ENCODE measurements at regions not wholly inside any gene's neighbourhood (a gene's known extent, or its start where the extent isn't known, plus 50 kb on each side); places are given as distances from the start of the nearest gene placed in this dataset.

DNA sequence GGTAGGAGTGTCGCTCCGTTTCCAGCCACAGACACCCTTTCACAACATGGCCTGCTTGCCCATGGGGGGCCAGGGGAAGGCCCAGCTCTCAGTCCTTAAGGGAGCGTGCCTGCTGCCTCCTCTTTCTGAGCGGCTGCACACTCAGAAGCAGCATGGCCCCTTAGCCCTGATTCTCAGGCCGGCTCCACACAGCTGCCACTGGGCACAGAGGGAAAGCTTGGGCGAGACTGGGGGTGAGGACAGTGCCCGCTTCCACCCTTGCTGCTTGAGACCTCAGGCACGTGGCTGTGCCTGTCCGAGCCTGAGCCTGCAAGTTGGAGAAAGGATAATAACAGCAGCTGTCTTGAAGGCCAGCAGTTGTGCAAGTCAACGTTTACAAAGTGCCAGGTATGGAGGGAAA, 416.3 kb downstream of the SHANK2 start:
- DNase-seq = no peak

DNA sequence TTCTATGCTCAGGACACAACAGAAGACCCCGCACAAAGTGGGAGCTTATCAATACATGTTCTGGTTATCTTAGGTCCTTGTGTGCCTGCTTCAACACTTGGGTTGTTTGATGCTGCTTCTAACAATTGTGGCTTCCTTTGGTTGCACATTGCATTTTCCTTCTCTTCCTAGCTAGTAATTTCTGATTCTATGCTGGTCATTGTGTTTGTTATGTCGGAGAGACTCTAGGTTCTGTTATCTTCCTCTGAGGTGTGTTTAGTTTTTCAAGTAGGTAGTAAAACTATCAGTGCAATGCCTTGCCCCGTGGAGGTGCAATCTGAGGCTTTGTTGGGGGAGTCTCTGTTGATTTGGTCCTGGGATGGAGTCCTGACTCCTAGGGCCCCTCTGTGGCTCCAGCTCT, 414.2 kb downstream of the SHANK2 start:
- no peak for DNase-seq

DNA sequence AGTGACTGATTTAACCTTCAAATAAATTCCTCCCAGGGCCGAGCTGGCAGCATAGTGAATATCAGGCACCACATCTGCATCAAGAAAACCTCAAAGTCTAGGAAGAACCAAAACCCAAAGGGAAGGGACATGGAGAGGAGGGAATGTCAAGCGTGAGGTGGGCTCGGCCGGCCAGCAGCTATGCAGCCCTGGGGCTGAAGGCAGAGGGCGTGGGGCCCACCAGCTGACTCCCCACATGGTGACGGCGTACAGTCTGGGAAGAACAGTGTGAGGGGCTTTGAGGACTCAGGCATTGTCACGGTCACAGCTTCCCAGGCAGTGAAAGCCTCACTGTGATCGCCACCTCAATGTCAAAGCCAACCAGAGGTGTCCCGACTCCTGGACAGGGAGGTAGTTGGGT, 412.5 kb downstream of the SHANK2 start:
- no peak for DNase-seq

DNA sequence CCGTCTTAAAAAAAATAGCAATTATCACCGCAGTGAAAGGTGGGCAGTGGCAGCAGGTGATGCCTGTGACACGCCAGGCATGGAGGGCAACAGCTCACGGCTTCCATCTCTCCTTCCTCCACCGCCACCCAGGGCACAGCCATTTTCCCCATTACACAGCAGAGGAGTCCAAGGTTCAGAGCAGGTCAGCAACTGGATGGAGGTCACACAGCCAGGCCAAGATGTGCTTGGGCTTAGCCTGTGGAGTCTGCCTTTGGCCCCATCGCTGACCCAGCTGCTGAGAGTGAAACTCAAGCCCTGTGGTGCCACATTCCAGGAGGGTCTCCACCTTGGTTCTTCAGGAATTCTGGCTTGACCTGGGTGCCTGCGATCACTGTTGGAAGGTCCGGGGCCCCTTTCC, 411.1 kb downstream of the SHANK2 start:
- no peak for DNase-seq

DNA sequence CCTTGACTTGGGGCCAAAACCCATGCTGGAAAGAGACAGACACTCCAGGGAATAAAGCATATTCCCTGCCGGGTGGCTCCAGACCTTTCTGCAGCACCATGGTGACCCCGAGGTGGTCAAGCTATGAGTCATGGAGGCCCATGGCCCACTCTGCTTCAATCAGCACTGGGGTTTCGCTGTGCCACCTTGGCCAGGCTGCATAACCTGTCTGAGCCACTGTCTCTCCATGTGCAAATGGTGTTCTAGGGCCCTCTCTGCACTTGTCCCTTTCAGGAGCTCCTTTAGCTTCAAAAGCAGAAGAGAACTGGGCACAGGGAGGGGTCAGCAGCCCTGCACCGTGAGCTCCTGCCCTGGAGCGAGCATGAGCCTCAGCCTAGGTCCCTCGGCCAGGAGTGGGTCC, 410.1 kb downstream of the SHANK2 start:
- no peak for DNase-seq

DNA sequence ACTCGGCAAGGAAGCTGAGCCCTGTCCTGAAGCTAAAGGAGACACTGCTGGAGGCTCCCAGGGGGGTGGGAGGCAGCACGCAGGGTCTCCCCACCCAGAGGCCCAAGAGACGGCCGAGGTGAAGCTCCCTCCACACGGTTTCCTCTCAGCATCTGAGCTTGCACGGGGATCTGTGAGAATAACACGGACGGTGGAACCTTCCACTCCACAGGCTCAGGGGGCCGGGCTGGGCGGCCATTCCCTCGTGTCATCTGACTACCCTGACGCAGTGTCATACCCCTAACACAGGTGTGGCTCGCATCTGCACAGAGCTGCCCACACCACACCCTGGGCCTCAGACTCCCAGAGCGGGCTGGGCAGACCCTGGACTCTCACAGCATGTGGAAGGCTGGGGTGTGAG, 409.7 kb downstream of the SHANK2 start:
- DNase-seq = no peak

DNA sequence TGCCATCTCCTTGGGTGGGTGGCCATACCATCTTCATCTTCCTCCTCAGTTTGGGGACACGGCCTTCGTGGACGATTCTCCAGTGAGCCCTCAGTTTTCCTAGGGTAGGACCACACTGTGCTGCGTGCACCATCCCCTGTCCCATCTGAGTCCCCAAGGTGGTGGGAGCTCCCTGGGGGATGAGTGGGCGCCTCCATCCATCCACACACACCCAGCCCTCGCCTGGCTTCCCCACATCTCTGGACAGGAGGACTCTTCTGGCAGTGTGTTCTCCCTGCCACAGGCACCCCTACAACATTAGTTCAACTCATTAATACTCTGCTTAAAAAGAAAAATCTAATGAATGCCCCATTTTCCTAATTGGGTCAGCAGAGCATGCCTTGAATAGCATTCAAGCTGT, 408.5 kb downstream of the SHANK2 start:
- no peak for DNase-seq

DNA sequence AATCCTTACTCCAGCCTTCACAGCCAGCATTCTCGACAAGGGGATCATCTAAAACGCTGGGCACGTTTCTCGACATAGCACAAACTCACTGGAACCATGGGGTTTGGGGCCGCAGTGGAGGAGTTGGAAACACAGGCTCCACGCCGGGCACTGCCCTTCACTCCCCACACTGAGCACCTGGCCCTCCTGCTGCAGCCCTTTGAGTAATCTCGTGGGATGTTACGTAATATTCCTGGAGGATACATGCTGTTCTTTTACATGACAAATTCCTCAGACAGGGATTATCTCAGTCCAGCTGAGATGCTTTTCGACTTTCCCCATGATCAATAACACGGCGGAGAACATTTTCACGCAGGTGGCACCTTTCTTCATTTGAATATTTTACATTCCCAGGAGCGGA, 408.0 kb downstream of the SHANK2 start:
- no peak for DNase-seq

DNA sequence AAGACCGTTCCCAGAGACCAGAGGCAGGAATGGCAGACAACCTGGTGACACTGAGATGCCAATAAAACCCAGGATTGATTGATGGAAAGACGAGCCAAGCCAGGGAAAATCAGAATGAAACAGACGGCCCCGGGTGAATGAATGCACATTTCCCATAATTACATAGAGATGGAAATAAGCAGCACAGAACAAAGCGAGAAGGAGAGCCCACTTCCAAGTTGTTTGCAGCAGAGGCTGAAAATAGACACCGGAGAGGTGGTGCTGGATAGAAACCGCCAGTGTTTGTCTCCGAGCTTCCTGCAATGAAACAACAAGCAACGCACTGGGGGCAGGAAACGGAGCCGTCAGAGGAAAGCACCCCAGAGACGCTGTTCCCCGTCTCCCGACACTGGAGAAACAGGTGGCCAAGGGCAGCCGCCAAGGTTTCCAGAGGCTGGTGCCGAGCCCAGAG, 406.8 kb downstream of the SHANK2 start:
- no peak for DNase-seq

DNA sequence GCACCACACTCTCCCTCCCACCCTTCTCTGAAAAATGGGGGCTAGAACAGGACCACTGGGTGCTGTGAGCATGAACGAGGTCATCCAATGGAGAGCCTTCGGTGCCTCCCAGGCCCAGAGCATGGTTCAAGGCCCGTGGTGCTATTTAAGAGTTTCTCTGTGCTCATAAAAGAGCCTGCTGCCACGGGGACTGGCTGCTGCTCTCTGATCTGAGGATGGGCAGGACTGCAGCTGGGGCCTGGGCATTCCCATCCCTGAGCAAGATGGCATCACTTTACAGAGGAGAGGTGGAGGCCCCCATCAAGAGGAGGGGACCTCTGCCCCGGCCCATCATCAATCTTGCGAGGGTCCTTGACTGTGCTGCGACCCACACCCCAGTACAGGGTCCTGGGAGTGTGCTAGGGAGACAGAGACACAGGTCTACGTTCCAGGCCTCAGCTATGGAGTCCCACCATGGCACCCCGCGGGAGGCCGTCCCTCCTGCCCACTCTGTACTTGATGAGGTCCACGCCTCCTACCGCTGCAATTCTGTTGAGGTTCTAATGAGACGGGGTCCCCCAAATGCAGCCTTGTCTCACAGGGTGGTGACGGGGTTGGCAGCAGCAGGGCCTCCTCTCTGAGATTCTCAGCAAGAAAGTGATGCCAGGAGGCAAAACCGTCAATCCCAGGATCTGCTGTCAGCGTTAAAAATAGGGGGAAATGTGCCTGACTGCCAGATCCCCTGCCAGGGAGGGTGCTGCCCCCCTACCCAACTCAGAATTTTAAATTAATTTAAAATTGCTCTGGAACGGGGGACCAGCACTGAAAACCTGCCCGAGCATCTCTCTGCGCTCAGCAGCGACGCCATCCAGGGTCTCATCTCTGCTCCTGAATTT, 405.4 kb downstream of the SHANK2 start:
- no peak for DNase-seq

DNA sequence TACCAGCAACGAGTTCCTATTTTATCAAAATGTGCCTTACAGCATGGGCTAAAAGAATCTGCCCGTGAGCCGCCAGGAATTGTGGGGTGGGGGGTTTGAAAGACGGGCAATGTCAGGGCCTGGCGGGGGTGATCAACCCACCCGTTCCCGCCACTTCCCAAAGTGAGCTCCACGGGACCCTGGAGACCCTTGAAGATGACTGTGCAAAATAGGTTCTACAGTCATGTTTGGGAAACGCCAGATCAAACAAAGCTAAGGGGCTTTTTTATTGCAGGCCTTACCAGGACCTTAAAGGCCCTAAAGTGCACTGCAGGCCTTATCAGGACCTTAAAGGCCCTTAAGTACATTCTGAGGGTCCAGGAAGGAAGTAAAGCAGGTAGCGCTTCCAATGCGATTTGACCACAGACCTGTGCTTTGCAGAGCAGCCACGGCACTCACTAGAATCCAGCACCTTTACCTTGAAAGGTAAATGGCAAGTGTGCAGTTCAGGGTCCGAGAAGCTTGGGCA, 404.1 kb downstream of the SHANK2 start:
- DNase-seq = no peak

DNA sequence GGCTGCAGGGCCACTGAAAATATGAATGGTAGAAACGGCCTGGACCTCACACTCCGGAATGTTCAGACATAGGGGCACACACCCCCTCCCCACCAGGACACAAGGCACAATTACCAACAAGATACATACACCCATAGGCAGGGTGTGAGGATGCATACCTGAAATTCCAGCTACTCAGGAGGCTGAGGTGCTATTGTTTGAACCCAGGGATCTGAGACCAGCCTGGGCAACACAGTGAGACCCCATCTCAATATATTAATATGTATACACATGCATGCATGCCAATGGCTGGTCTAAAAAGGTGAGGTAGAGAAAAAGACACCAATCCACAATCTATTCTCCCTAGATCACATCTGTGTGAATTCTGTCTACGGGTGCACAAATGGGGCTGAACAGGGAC, 403.3 kb downstream of the SHANK2 start:
- DNase-seq = no peak

DNA sequence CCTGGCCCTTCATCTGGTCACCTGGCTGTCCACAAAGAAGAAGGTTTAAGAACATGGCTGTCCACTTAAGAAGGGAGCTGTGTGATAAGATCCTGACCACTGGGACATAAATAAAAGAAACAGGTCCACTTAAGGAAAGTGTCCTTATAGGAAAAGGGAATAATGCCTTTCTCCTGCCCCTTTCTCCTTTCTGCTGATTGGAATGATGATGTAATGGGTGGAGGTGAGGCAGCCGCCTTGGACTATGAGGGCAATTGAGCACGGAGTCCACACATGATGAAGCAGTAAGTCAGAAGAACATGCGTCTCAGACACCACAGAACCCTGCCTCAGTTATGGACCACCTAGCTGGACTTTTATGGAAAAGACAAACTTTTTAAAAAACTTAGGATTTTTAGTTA, 401.1 kb downstream of the SHANK2 start:
- DNase-seq = no peak

DNA sequence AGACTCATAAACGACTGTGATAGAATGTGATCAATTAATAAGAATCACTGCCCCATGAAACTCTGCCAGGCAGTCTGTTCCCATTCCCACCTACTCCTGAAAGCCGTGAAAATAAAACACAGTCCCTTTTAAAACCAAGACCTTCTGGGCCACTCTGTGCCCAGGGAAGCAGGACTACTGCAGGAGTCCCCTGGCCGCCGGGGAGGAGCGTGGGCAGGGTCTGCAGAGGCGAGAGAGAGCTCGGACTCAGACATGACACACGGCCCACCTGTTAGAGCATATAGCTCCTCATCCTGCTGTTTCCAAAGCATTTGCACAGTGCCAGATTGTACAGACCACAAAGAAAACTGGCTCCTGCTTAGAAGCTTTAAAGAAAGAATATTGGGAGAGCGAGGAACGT, 400.5 kb downstream of the SHANK2 start:
- DNase-seq = no peak

DNA sequence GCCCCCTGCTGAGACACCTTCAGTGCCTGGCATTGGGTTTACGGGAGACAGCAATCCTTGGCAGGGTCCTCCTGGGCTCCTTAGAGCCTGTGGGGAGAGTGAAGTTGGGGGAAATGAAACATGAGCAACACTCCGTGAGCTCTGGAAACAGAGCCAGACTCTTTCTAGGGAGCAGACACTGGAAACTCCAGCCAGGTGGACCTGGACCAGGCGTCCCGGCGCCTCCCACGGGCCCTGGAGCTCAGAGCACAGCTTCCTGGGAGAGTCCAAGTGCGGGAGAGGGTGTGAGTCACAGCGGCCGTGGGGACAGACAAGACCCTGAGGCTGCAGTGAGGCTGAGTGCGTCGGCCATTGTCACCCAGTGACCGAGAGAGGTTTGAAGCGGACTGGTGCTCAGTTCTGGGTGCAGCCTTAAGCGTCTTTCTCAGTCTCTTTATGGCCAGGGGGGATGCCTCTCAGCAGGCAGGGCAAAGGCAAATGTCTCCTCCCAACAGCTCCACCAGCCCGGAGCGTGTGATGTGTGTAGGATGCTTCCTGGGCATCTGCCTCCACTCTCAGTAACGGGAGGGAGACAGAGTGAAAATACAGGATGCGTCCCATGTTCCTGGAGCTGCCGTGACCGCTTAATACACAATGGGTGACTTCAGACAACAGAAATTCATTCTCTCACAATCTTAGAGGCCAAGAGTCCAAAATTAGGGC, 399.2 kb downstream of the SHANK2 start:
- no peak for DNase-seq

DNA sequence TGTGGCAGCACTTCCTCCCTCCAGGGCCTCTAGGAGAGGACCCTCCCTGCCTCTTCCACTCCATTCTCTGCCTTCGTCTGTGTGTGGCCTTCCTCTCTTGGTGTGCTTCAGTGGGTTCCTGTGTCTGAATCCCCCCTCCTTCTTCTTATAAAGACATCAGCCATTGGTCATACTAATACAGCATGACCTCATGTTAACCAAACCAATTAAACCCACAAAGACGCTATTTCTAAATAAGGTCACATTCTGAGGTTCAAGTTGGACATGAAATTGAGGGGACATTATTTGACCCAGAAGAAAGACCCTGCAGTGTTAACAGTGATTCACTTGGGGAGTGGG, 398.6 kb downstream of the SHANK2 start:
- DNase-seq = no peak

DNA sequence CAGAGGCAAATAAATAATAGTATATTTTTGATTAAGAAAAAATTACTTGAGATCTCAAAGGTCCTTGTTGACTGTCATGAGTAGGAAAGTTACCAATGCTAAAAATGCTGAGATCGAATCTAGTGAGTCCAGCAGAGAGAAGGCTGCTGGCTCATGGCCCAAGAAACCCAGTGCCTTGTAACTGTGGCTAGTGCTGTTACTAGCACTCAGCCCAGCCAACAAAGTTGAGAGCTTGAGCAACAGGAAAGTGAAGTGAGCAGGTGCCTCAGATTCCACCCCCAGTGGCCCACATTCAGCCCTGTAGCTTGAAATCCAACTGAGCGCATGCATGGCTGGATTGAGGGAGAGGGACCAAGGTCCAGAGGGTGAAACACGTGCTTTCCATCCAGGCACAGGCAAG, 398.2 kb downstream of the SHANK2 start:
- DNase-seq = no peak

DNA sequence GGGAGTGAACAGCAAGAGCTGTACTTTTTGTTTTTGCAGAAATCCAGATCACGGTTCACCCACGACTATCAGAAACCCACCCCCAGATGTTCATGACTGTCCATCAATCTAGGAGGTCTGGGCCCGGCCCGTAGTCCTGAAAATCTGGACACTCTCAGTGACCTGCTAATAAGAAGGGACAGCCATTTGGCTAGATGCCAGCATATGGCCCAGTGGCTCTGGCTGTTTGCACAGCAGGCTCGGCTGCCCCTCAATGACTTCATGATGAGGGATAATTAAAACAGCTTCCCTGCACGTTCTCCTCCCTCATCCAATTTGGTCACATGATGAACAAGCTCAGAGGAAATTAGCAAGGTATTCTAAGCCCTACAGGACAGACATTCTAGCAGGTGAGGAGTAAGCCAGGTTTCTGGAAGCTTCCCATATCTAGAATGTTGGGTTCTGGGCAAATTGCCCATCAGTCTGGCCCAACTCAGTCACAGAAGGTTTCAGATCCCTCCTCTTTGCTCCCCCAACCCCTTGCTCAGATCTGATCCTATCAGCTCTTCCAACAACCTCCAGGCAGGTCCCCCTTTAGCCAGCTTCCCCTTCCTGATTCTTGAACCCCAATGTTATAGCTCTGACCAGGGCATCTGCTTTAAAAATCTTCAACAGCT, 397.3 kb downstream of the SHANK2 start:
- DNase-seq = no peak

DNA sequence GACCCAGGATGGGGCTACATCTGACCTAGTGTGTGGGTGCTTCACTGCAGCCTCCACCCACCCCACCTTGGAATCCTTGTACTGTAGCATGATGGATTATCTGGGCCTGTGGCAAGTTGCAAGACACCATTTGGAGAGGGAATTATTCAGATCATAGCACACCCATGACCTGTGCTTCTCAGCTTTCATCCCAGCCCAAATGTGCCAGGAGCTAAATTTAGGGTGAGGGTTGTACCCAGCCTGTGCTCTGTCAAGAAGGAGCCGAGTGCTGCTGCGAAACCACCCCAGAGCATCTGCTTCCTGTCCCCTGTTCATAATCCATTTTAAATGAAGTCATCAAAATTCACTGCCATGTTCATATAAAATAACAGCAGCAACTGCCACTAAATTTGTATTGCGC, 394.5 kb downstream of the SHANK2 start:
- no peak for DNase-seq

DNA sequence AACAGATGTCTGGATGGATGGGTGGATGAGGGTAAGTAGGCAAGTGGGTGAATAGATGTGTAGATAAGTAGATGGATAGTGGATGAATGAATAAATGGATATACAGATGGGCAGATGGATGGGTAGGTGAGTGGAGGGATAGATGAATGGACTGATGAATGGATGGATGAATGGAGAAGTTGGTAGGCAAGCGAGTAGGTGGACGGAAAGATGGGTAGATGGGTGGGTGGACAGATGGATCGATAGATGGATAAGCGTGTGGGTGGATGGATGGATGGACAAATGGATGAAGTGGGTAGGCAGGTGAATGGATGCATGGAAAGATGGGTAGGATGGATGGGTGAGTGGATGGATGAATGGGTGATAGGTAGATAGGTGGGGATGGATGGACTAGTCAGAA, 393.2 kb downstream of the SHANK2 start:
- DNase-seq = no peak

DNA sequence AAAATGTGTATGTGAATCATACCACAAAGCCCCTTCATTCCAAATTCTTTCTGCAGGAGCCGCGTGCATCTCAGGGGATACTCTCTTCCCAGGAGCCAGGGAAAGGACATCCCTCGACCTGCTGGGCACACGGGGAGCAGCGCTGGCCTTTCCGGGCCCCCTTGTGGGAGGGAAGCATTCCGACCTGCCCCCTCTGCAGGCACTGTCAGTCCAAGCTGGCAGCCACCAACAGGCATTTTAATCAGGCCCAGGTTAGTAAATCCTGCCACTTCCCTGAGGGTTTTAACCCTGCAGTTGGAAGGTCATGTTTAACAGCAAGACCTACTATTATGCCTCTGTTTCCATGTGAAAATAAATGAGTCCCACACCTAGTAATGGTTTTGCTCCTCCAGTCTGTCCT, 391.5 kb downstream of the SHANK2 start:
- no peak for DNase-seq

DNA sequence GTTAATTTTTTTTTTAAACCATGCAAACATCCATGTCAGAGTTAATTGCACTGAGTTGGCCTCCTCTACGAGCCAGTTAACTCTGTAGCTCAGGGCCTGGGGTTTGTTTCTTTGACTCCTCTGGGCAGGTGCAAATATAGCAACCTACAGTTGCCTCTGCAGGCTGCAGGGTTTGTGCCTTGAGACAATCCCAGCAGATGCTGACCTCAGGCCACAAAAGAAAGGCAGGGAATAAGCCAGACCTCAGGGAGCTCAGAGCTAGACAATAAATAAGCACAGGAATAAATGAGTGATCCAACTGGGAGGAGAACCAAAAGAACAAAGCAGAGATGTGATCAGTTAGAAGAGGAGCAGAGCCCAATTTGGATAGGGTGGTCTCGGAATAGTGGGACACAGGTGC, 390.8 kb downstream of the SHANK2 start:
- no peak for DNase-seq

DNA sequence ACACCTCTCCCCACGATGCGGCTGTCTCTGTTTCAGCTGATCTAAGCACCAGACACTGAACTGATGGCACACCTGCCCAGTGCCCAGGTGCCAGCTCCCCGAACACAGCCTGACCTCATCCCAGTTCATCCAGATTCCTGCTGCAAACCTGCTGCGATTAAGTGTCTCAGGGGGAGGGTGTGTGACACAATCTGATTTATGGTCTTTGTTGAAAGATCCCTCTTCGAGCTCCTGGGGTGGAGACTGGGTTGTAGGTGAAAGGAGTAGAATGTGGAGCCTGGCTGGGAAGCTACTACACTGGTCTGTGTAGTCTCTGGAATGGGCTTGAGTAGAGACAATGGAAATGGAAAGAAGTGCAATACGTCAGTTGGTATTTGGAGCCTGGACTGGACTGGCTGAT, 390.3 kb downstream of the SHANK2 start:
- no peak for DNase-seq

DNA sequence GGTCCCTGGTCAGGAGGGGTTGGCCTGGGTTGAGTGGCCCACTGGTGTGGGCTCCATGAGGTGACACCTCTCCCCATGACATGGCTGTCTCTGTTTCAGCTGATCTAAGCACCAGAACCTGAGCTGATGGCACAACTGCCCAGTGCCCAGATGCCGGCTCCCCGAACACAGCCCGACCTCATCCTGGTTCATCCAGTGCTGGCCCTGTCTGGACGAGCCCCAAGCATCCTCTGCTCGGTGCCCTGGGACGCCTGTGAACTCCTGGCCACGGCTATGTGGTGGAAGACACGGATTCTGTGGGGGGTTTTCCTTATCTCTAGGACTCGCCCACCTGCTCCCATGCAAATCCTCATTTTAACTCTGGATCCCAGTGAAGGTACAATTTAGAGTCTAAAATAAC, 389.2 kb downstream of the SHANK2 start:
- DNase-seq = no peak

Data from central memory CD4-positive, alpha-beta T cell (primary cell).